Adrenal gland (tissue), 5 donors: ENCODE measurements at regions not wholly inside any gene's neighbourhood (a gene's known extent, or its start where the extent isn't known, plus 50 kb on each side); places are given as distances from the start of the nearest gene placed in this dataset.

Source experiments
- CTCF ChIP-seq, 6 experiments: fragments of 450-650 bp in 4 of 6; fragments of 200-600 bp in 2 of 6; sonication (generic) in 1 of 6; IDR thresholded peaks; 1 replicate in 5 of 6; 2 replicates in 1 of 6; pipeline versions ENCODE4 v1.5.1 to v1.8.0; 2016 to 2021; ENCODE audit warnings: antibody characterized with exemption in 6 of 6, mild to moderate bottlenecking in 2 of 6, moderate library complexity in 1 of 6
- POLR2A ChIP-seq, 2 donors: fragments of 450-650 bp; IDR thresholded peaks; one replicate each; pipeline ENCODE4 v1.6.1; 2017; ENCODE audit warnings: antibody characterized with exemption in 2 of 2, mild to moderate bottlenecking in 2 of 2, moderate library complexity in 1 of 2
- donor health status: DM: no; HTN: no; CAD: no.

GRCh38 chr5:100252944-100253343, 282.2 kb upstream of the FAM174A start:
- no peak for TF ChIP-seq CTCF (IDR thresholded peaks at IDR 0.05)
- no peak for TF ChIP-seq POLR2A (IDR thresholded peaks at IDR 0.05)
